MM.1S (cell line): ENCODE measurements at regions not wholly inside any gene's neighbourhood (a gene's known extent, or its start where the extent isn't known, plus 50 kb on each side); places are given as distances from the start of the nearest gene placed in this dataset.

Experiments
- EZH2 ChIP-seq: fragments of 300-600 bp; sonication (generic); optimal IDR thresholded peaks from 2 replicates; pipeline ENCODE3; 2017; ENCODE audit warnings: low read depth, mild to moderate bottlenecking, antibody characterized with exemption, low read length, mixed read lengths
- EZH2phosphoT487 ChIP-seq: fragments of 300-600 bp; sonication (generic); IDR thresholded peaks from 2 replicates; pipeline ENCODE4 v1.6.1; 2018; ENCODE audit warnings: antibody characterized with exemption, low read length
- TF ChIP-seq, protein P1 (sequence below): fragments of 300-600 bp; sonication (generic); IDR thresholded peaks from 2 replicates; pipeline ENCODE4 v1.5.1; 2016; ENCODE audit warnings: antibody characterized with exemption, low read length, mixed read lengths

DNA sequence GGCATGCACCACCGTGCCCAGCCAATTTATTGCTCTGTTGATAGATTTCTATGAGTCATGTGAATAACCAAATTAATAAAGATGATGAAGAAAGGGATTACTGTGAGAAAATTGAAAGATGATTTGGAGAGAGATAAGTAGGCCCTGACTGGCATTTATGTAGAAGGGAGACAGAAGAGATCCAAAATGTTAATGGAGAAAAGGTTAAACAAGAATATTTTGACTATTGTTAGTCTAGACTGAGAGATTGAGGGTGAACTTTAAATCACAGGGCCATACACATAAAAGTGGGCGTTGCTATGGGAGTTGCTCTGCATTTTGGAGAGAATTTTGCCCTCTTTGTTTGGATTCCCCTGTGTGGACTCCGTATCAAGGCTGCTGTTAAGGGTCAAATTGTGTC, 68.9 kb upstream of the SCAF8 start:
- TF ChIP-seq, protein P1, sequence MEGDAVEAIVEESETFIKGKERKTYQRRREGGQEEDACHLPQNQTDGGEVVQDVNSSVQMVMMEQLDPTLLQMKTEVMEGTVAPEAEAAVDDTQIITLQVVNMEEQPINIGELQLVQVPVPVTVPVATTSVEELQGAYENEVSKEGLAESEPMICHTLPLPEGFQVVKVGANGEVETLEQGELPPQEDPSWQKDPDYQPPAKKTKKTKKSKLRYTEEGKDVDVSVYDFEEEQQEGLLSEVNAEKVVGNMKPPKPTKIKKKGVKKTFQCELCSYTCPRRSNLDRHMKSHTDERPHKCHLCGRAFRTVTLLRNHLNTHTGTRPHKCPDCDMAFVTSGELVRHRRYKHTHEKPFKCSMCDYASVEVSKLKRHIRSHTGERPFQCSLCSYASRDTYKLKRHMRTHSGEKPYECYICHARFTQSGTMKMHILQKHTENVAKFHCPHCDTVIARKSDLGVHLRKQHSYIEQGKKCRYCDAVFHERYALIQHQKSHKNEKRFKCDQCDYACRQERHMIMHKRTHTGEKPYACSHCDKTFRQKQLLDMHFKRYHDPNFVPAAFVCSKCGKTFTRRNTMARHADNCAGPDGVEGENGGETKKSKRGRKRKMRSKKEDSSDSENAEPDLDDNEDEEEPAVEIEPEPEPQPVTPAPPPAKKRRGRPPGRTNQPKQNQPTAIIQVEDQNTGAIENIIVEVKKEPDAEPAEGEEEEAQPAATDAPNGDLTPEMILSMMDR: no peak
- TF ChIP-seq EZH2 (no peak), EZH2phosphoT487 (no peak)
